SK-N-SH treated with all-trans-retinoic acid at 6 μM for 48 hours (cell line): ENCODE measurements at regions not wholly inside any gene's neighbourhood (a gene's known extent, or its start where the extent isn't known, plus 50 kb on each side); places are given as distances from the start of the nearest gene placed in this dataset.

Experiments
- ISL1 ChIP-seq: fragments of 250-450 bp; sonication (Bioruptor Pico); IDR thresholded peaks from 2 replicates; pipeline ENCODE4 v2.1.2; 2022; ENCODE audit warnings: mild to moderate bottlenecking, moderate library complexity
- TSHZ2 ChIP-seq: fragments of 250-450 bp; sonication (Bioruptor Pico); IDR thresholded peaks from 2 replicates; pipeline ENCODE4 v1.5.0; 2020; ENCODE audit warnings: mild to moderate bottlenecking, moderate library complexity

DNA sequence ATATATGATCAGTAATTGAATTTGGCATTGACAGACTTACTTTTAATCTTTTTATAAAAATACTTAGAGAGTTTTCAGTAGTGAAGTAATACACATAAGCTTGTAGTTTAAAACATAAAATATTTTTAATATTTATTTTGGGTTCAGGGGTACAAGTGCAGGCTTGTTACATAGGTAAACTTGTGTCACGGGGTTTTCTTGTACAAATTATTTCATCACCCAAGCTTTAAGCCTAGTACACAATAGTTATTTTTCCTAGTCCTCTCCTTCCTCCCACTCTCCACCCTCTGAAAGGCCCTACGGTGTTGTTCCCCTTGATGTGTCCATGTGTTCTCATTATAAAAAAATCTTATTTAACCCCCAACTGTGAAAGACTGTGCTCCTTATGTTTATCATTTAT, 1397.8 kb upstream of the RAG2 start:
- TF ChIP-seq ISL1 (CRISPR knock-in tag) (no peak), TSHZ2 (CRISPR knock-in tag) (no peak)
